ENCODE measurements at regions not wholly inside any gene's neighbourhood (a gene's known extent, or its start where the extent isn't known, plus 50 kb on each side); places are given as distances from the start of the nearest gene placed in this dataset.

DNA sequence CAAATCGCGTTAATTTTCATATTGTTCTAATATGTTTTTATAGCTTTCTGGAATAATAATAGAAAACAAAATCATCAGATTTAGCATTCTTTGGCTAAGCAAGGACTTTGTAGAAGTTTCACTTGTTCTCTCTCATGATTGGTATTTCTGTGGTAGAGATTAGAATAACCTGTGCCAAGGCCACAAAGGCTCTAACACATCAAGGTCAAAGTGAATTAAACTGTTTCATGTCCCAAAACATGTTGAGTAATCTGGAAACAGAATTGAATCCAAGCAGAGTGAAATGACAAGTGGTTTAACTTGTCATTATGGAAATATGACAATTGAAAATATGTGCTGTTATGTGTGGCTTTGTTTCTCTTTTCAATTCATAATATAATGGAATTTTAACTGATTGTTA, 617.4 kb downstream of the CCDC85A start:
- Histone ChIP-seq H3K4me1 (no peaks in the 10 kb centered on the region), H3K27ac (no peak overlapping the region), H3K9me3 (no peaks in the 10 kb centered on the region), H3K27me3 (no peaks in the 10 kb centered on the region), H3K36me3 (no peaks in the 10 kb centered on the region), H3K4me3 (no peak overlapping the region)
- no peak for ATAC-seq
- 93 to 97% methylated on average over 2 of the region's 2 CpGs for WGBS, 2 donors (ENCODE audit: low coverage in 1 of 2)
- TF ChIP-seq POLR2AphosphoS5 (IDR thresholded peaks at IDR 0.05) (no peak), EP300 (IDR thresholded peaks at IDR 0.05) (no peak), POLR2A (IDR thresholded peaks at IDR 0.05) (no peak)
- TF ChIP-seq, protein P1, sequence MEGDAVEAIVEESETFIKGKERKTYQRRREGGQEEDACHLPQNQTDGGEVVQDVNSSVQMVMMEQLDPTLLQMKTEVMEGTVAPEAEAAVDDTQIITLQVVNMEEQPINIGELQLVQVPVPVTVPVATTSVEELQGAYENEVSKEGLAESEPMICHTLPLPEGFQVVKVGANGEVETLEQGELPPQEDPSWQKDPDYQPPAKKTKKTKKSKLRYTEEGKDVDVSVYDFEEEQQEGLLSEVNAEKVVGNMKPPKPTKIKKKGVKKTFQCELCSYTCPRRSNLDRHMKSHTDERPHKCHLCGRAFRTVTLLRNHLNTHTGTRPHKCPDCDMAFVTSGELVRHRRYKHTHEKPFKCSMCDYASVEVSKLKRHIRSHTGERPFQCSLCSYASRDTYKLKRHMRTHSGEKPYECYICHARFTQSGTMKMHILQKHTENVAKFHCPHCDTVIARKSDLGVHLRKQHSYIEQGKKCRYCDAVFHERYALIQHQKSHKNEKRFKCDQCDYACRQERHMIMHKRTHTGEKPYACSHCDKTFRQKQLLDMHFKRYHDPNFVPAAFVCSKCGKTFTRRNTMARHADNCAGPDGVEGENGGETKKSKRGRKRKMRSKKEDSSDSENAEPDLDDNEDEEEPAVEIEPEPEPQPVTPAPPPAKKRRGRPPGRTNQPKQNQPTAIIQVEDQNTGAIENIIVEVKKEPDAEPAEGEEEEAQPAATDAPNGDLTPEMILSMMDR (IDR thresholded peaks at IDR 0.05): no peak

DNA sequence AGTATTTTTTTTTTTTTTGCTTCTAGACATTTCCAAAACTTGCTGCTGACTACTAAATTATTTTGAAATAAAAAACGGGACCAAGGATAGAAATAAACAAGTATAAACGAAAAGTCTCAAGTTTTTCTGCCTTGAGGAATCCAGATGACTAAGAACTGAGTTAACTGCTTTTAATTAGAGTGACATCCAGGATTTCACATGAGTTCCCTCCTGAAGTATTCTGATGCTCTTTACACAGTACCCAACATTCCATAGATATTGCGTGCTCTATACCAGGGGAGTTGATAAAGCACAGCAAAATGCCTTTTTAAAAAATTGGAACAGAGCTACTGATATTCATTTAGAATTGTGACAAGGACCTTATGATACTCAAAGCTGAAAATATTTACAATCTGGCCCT, 618.0 kb downstream of the CCDC85A start:
- H3K9me3 ChIP-seq: no peaks in the 10 kb centered on the region
- H3K36me3 ChIP-seq: no peaks in the 10 kb centered on the region
- WGBS, 2 donors (ENCODE audit: low coverage in 1 of 2): 41 to 55% methylated on average over 3 of the region's 3 CpGs
- H3K4me1 ChIP-seq: no peaks in the 10 kb centered on the region
- H3K4me3 ChIP-seq: no peak overlapping the region
- no peak for TF ChIP-seq EP300 (IDR thresholded peaks at IDR 0.05)
- TF ChIP-seq POLR2A (IDR thresholded peaks at IDR 0.05): no peak
- TF ChIP-seq, protein P1 (IDR thresholded peaks at IDR 0.05): no peak
- TF ChIP-seq POLR2AphosphoS5 (IDR thresholded peaks at IDR 0.05): no peak
- H3K27ac ChIP-seq: no peak overlapping the region
- no peak for ATAC-seq
- H3K27me3 ChIP-seq: no peaks in the 10 kb centered on the region

DNA sequence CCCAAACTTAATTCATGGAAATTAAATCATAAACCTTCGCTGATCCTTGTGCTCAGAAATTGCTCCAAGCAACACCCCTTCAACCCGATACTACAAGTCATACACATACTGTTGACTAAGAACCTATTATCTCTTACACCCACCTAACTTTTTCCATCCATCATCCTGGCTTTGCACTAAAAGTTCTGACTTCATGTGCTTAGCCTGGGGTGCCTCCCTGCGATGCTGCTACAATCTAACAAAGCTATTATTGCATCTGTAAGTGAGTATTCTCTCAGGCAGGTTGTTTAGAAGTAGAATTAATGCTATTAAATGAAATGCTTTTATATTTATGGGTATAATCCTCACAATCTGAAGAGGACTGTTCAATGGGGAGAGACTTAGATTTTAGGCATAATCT, 619.8 kb downstream of the CCDC85A start:
- Histone ChIP-seq H3K36me3 (no peaks in the 10 kb centered on the region), H3K4me3 (no peak overlapping the region), H3K27me3 (no peaks in the 10 kb centered on the region), H3K27ac (no peak overlapping the region), H3K4me1 (no peaks in the 10 kb centered on the region), H3K9me3 (no peaks in the 10 kb centered on the region)
- TF ChIP-seq EP300 (IDR thresholded peaks at IDR 0.05) (no peak), POLR2AphosphoS5 (IDR thresholded peaks at IDR 0.05) (no peak), POLR2A (IDR thresholded peaks at IDR 0.05) (no peak)
- TF ChIP-seq, protein P1 (IDR thresholded peaks at IDR 0.05): no peak
- WGBS, 2 donors (ENCODE audit: low coverage in 1 of 2): 88 to 100% methylated on average over 2 to 3 of the region's 3 CpGs
- no peak for ATAC-seq

DNA sequence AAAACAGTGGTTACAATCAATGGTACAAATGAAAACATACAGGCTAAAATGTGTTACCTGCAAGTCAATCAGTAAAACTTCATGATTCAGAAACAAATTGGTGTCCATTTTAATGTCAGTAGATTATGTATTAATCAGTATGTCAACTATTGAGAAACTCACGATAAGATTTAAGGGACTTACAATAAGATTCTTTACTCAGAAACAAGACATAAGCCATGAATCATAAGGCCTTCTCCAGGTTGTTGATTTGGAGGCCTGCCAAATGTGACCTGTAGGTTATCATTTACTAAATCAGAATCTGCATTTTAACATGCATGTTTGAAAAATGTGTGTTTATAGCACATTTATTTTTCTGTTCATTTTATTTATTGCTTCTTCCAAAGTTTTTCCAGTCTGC, 623.1 kb downstream of the CCDC85A start:
- TF ChIP-seq POLR2A (IDR thresholded peaks at IDR 0.05): no peak
- no peak for TF ChIP-seq EP300 (IDR thresholded peaks at IDR 0.05)
- TF ChIP-seq POLR2AphosphoS5 (IDR thresholded peaks at IDR 0.05): no peak
- TF ChIP-seq, protein P1 (IDR thresholded peaks at IDR 0.05): no peak
- WGBS, 2 donors (ENCODE audit: low coverage in 1 of 2): 50 to 75% methylated on average over 1 of the region's 1 CpG
- no peaks in the 10 kb centered on the region for H3K9me3 ChIP-seq
- H3K4me1 ChIP-seq: no peaks in the 10 kb centered on the region
- ATAC-seq: no peak
- no peak overlapping the region for H3K4me3 ChIP-seq
- H3K27ac ChIP-seq: no peak overlapping the region
- H3K36me3 ChIP-seq: no peaks in the 10 kb centered on the region
- H3K27me3 ChIP-seq: no peaks in the 10 kb centered on the region

DNA sequence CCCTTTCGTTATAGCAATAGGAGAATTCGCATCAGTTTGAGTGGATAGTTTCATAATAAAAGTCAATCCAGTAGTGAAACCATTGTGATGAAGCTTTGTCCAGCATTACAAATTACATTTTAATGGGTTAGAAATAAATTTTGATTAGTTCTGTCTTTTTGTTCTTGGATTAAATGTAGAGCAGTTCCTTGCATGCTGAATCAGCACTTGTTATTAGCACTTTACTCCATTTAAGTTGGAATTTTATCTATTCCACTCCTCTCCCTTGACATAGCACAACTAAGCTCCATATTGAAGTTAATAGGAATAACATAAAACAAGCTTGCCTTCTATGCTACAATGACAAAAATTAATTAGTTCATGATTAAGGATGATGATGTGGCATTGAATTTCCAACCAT, 624.1 kb downstream of the CCDC85A start:
- Histone ChIP-seq H3K27ac (no peak overlapping the region), H3K4me3 (no peak overlapping the region), H3K4me1 (no peaks in the 10 kb centered on the region), H3K27me3 (no peaks in the 10 kb centered on the region), H3K36me3 (no peaks in the 10 kb centered on the region), H3K9me3 (no peaks in the 10 kb centered on the region)
- TF ChIP-seq, protein P1 (IDR thresholded peaks at IDR 0.05): no peak
- no peak for TF ChIP-seq POLR2A (IDR thresholded peaks at IDR 0.05)
- TF ChIP-seq EP300 (IDR thresholded peaks at IDR 0.05): no peak
- TF ChIP-seq POLR2AphosphoS5 (IDR thresholded peaks at IDR 0.05): no peak
- WGBS, 2 donors (ENCODE audit: low coverage in 1 of 2): 82 to 85% methylated on average over 2 of the region's 2 CpGs
- ATAC-seq: no peak
